Activated CD8-positive, alpha-beta T cell treated with anti-CD3 and anti-CD28 coated beads for 36 hours (primary cell): ENCODE measurements at regions not wholly inside any gene's neighbourhood (a gene's known extent, or its start where the extent isn't known, plus 50 kb on each side); places are given as distances from the start of the nearest gene placed in this dataset.

Source experiments
- ATAC-seq: fragments of 200-7000 bp; cut with Tn5 transposase; one replicate; pipeline ENCODE4 v1.10.0; 2021; ENCODE audit warnings: mild to moderate bottlenecking, moderate library complexity
- CTCF ChIA-PET: fragments of 350-600 bp; sonication (Branson Sonifier 250); formaldehyde crosslinking; loops from one replicate; lab custom pipeline; 2021; ENCODE audit warnings: antibody characterized with exemption; lab: Charles Lee
- POLR2A ChIA-PET: fragments of 350-600 bp; sonication (Branson Sonifier 250); formaldehyde crosslinking; loops from one replicate; lab custom pipeline; 2021; ENCODE audit warnings: antibody characterized with exemption; lab: Charles Lee
- DNase-seq: peaks from one replicate; pipeline ENCODE4 v3.0.0-alpha.2; 2020
- H3K27ac Mint-ChIP-seq: one replicate; pipeline ENCODE4 v1.8.0; 2021; ENCODE audit warnings: mild to moderate bottlenecking, mixed read lengths
- H3K27me3 Mint-ChIP-seq: one replicate; pipeline ENCODE4 v1.8.0; 2021; ENCODE audit warnings: mixed read lengths
- H3K36me3 Mint-ChIP-seq: one replicate; pipeline ENCODE4 v1.8.0; 2021; ENCODE audit warnings: low read depth, mixed read lengths
- H3K4me1 Mint-ChIP-seq: one replicate; pipeline ENCODE4 v1.8.0; 2021; ENCODE audit warnings: low read depth, mixed read lengths
- H3K4me3 Mint-ChIP-seq: one replicate; pipeline ENCODE4 v1.8.0; 2021; ENCODE audit warnings: mild to moderate bottlenecking, moderate library complexity, mixed read lengths
- H3K9me3 Mint-ChIP-seq: one replicate; pipeline ENCODE4 v1.8.0; 2021; ENCODE audit warnings: mixed read lengths
- CTCF ChIP-seq: fragments of 200-600 bp; IDR thresholded peaks from one replicate; pipeline ENCODE4 v1.8.0; 2022; ENCODE audit warnings: antibody characterized with exemption, mild to moderate bottlenecking
- intact Hi-C: fragments of 100-400 bp; cut with micrococcal nuclease; formaldehyde crosslinking; loops from one replicate; pipeline ENCODE4 v1.10.0; 2022

DNA sequence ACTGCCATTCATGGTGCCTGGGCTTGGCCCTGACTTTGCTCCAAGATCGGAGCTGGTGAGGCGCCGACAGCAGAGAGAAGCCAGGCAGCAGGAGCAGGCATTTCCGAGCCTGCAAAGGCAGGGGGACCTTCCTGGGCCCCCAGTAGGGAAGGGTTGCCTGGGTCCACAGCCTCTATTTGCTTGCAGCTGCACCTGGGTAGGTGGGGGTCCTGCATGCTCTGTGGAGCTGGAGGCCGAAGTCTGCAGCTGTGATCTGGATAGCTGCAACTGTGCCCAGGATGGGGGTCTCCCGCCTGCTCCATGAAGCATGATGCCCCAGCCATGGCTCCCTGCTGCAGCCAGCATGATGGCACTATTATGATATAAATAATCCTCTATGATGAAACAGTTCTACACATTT lies 2144.2 kb downstream of the PCDH9 start:
- H3K27ac Mint-ChIP-seq: no peak overlapping the region
- no peak overlapping the region for H3K4me3 Mint-ChIP-seq
- DNase-seq (no peak), ATAC-seq (no peak)
- H3K9me3 Mint-ChIP-seq: peaks cover 4% of the 10 kb centered on the region
- no peaks in the 10 kb centered on the region for H3K36me3 Mint-ChIP-seq
- ChIA-PET POLR2A (no interaction called here), CTCF (no interaction called here)
- intact Hi-C loops: no loop called here
- no peak for TF ChIP-seq CTCF
- H3K4me1 Mint-ChIP-seq: no peaks in the 10 kb centered on the region
- H3K27me3 Mint-ChIP-seq: no peaks in the 10 kb centered on the region

DNA sequence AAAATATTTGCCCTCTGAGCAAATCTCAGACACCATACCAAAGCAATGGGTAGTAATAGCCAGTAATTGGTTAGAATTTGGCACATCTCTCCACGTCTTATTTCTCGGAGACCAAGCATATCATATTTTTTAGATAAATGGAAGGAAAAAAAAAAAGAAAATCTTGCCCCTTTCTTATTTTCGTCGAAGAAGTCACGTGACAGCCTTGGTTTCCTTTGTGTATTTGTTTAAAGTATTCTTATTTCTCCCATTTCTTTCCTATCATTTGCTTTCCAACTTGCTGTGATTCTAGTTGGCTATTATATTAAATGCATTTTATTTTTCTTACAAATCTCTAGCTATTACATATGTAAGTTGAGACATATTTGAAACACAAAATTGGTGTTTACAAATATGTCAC lies 2155.9 kb downstream of the PCDH9 start:
- Mint-ChIP-seq H3K36me3 (no peaks in the 10 kb centered on the region), H3K27me3 (no peaks in the 10 kb centered on the region), H3K4me3 (no peak overlapping the region), H3K4me1 (no peaks in the 10 kb centered on the region), H3K27ac (no peak overlapping the region), H3K9me3 (peaks cover 13% of the 10 kb centered on the region)
- ChIA-PET CTCF (interaction anchor here (0.9 kb wide), 1 partner anchor 11 kb away, joined by 3 read pairs; no protein-coding TSS in a partner anchor), POLR2A (no interaction called here)
- no peak for TF ChIP-seq CTCF
- ATAC-seq (no peak), DNase-seq (no peak)
- intact Hi-C loops: no loop called here

- Mint-ChIP-seq H3K36me3 (no peaks in the 10 kb centered on the region), H3K4me1 (no peaks in the 10 kb centered on the region), H3K27me3 (no peaks in the 10 kb centered on the region), H3K4me3 (no peak overlapping the region), H3K9me3 (peaks cover 9% of the 10 kb centered on the region), H3K27ac (no peak overlapping the region)
- ATAC-seq: no peak
- intact Hi-C loops: no loop called here
- TF ChIP-seq CTCF: no peak
- ChIA-PET POLR2A (no interaction called here), CTCF (no interaction called here)
- DNase-seq: no peak
Observed at GRCh38 chr13:65064967-65065366, 2165.2 kb downstream of the PCDH9 start.

GRCh38 chr13:65063753-65064152 lies 2166.4 kb downstream of the PCDH9 start:
- H3K4me3 Mint-ChIP-seq: no peak overlapping the region
- H3K4me1 Mint-ChIP-seq: no peaks in the 10 kb centered on the region
- peaks cover 8% of the 10 kb centered on the region for H3K9me3 Mint-ChIP-seq
- no peaks in the 10 kb centered on the region for H3K27me3 Mint-ChIP-seq
- intact Hi-C loops: no loop called here
- no peak overlapping the region for H3K27ac Mint-ChIP-seq
- CTCF ChIA-PET: no interaction called here
- POLR2A ChIA-PET: no interaction called here
- DNase-seq: no peak
- TF ChIP-seq CTCF: no peak
- ATAC-seq: no peak
- no peaks in the 10 kb centered on the region for H3K36me3 Mint-ChIP-seq

DNA sequence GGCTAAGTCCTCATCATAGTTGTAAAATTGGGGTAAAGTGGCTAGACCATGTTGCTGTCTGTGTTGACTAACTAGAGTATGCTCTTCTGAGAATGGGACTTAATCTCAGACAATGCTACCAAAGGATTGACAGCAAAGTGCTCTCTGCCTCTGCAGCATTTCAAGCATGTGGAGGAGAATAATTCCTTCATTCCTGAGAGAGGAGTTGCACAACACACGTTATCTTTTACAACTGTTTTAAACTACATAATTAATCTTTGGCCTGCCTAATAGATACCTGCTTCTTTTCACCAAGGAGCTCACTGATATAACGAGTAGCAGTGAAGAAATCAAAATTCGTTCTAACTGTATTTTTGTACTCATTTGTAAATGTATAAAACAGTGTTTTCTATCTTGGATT lies 2172.2 kb downstream of the PCDH9 start:
- DNase-seq: no peak
- no peaks in the 10 kb centered on the region for H3K27me3 Mint-ChIP-seq

More for the DNA sequence above, 2172.2 kb downstream of the PCDH9 start:
- no peaks in the 10 kb centered on the region for H3K36me3 Mint-ChIP-seq
- intact Hi-C loops: no loop called here
- no peak for TF ChIP-seq CTCF
- H3K4me3 Mint-ChIP-seq: no peak overlapping the region
- CTCF ChIA-PET: no interaction called here
- H3K9me3 Mint-ChIP-seq: peaks cover 10% of the 10 kb centered on the region
- no peaks in the 10 kb centered on the region for H3K4me1 Mint-ChIP-seq
- POLR2A ChIA-PET: no interaction called here
- ATAC-seq: no peak
- H3K27ac Mint-ChIP-seq: no peak overlapping the region
